C4-2B (cell line): ENCODE measurements at regions not wholly inside any gene's neighbourhood (a gene's known extent, or its start where the extent isn't known, plus 50 kb on each side); places are given as distances from the start of the nearest gene placed in this dataset.

Source experiments
- CTCF ChIP-seq: fragments of 450-650 bp; conservative IDR thresholded peaks from 2 replicates; pipeline ENCODE4 v1.5.1; 2017; ENCODE audit warnings: mild to moderate bottlenecking
- ZFX ChIP-seq: fragments of 450-650 bp; IDR thresholded peaks from 2 replicates; pipeline ENCODE4 v1.6.1; 2017

DNA sequence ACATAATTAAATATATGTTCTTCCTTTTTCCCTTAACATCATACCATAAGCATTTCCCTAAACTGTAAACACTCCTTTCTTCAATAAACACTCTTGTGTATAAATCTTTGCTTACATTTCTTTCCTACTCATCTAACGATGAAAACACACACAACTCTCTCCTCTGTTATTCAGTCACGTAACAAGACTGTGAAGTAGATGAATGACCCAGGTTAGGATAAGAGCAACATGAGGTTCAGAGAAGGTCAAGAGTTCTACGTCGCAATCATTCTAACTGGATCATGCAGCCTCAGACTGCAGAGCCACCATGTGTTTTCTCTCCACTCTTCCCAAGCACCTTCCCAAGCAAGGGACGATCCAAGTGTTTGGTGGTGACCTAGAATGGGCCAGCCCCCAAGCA is 70.5 kb upstream of the SPTLC1 start:
- no peak for TF ChIP-seq CTCF
- no peak for TF ChIP-seq ZFX
